Common myeloid progenitor, CD34-positive (primary cell): ENCODE measurements at regions not wholly inside any gene's neighbourhood (a gene's known extent, or its start where the extent isn't known, plus 50 kb on each side); places are given as distances from the start of the nearest gene placed in this dataset.
"Not testable (repeated sequence)": the region's sequence is repeated elsewhere in the genome, so short reads cannot be mapped to it uniquely, and the experiment has no call there.

ENCODE experiments used
- CTCF ChIA-PET: fragments of 350-600 bp; sonication (Branson Sonifier 250); formaldehyde crosslinking; loops from one replicate; lab custom pipeline; 2021; ENCODE audit warnings: antibody characterized with exemption; lab: Charles Lee
- POLR2A ChIA-PET: fragments of 350-600 bp; sonication (Branson Sonifier 250); formaldehyde crosslinking; loops from one replicate; lab custom pipeline; 2021; ENCODE audit warnings: antibody characterized with exemption; lab: Charles Lee
- DNase-seq, 3 donors: peaks; one replicate each; pipeline versions ENCODE4 v3.0.0 to v3.0.0-alpha.2; 2013
- H3K27ac ChIP-seq, 2 experiments: 1 replicate in 1 of 2; 2 replicates in 1 of 2; pipeline ENCODE4 v1.7.0; 2013; ENCODE audit warnings: inconsistent platforms in 2 of 2, low read length in 2 of 2, mild to moderate bottlenecking in 2 of 2, low read depth in 1 of 2, moderate library complexity in 1 of 2; ENCODE audit not compliant: severe bottlenecking in 2 of 2, insufficient read depth in 1 of 2, poor library complexity in 1 of 2
- H3K27me3 ChIP-seq, 5 experiments: replicated peaks in 2 of 5; 1 replicate in 3 of 5; 2 replicates in 2 of 5; pipeline versions ENCODE4 v1.6.1 to v1.7.0; 2013; ENCODE audit warnings: low read length in 4 of 5, mild to moderate bottlenecking in 2 of 5, moderate library complexity in 2 of 5, inconsistent platforms in 1 of 5; ENCODE audit not compliant: insufficient read depth in 5 of 5, control insufficient read depth in 4 of 5
- H3K36me3 ChIP-seq, 4 experiments: 1 replicate in 2 of 4; 2 replicates in 2 of 4; pipeline versions ENCODE4 v1.6.1 to v1.7.0; 2013; ENCODE audit warnings: low read length in 3 of 4, control low read depth in 1 of 4, mild to moderate bottlenecking in 1 of 4; ENCODE audit not compliant: control insufficient read depth in 4 of 4, insufficient read depth in 4 of 4
- H3K4me1 ChIP-seq, 4 experiments: 1 replicate in 3 of 4; 2 replicates in 1 of 4; pipeline versions ENCODE4 v1.6.1 to v1.7.1; 2013; ENCODE audit warnings: low read length in 3 of 4, mild to moderate bottlenecking in 3 of 4, control low read depth in 1 of 4, inconsistent platforms in 1 of 4, moderate library complexity in 1 of 4; ENCODE audit not compliant: control insufficient read depth in 4 of 4, insufficient read depth in 4 of 4; ENCODE audit errors: control extremely low read depth in 1 of 4
- H3K4me3 ChIP-seq, 7 experiments: 1 replicate in 4 of 7; 2 replicates in 3 of 7; pipeline versions ENCODE4 v1.5.1 to v1.7.0; 2013; ENCODE audit warnings: mild to moderate bottlenecking in 7 of 7, low read length in 6 of 7, moderate library complexity in 6 of 7, inconsistent platforms in 2 of 7, low read depth in 2 of 7, control low read depth in 1 of 7; ENCODE audit not compliant: insufficient read depth in 4 of 7, control insufficient read depth in 1 of 7; ENCODE audit errors: extremely low read depth in 1 of 7
- H3K9me3 ChIP-seq, 5 experiments: 1 replicate in 4 of 5; 2 replicates in 1 of 5; pipeline versions ENCODE4 v1.6.1 to v1.7.1; 2013; ENCODE audit warnings: low read length in 4 of 5, mild to moderate bottlenecking in 2 of 5, inconsistent platforms in 1 of 5, low read depth in 1 of 5, moderate library complexity in 1 of 5; ENCODE audit not compliant: control insufficient read depth in 4 of 5, insufficient read depth in 2 of 5; ENCODE audit errors: control extremely low read depth in 1 of 5
- WGBS: methylation state at CpG from one replicate; pipeline ENCODE4 v1.1.5; 2013; ENCODE audit not compliant: insufficient coverage; 5-methylcytosine and 5-hydroxymethylcytosine counted together

DNA sequence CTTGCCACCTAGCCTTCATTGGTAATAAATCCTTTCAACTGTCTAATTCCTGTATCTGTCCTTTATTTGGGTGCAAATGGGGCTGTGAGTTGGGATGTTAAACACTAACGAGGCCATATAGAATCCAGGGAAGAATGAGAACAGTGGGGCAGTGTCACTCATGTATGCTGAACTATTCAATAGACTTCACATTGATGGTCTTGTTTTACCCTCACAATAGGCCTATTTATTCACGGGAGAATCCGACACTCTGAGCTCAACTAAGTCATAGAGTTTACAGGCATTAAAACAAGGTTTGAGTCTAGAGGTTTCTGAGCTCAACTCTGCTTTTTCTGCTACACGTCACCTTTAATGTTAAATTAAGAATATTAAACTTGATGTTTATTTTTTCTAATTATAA lies 421.6 kb downstream of the SOX11 start:
- CTCF ChIA-PET: no interaction called here
- no peaks in the 10 kb centered on the region for H3K36me3 ChIP-seq
- POLR2A ChIA-PET: no interaction called here
- no peaks in the 10 kb centered on the region for H3K9me3 ChIP-seq
- 100% methylated on average over 1 of the region's 4 CpGs for WGBS
- H3K27ac ChIP-seq: no peak overlapping the region
- H3K27me3 ChIP-seq: peaks cover 0 to 1% (median 0%) of the 10 kb centered on the region in 5 experiments
- peaks cover 0 to 11% (median 4%) of the 10 kb centered on the region in 4 experiments for H3K4me1 ChIP-seq
- DNase-seq: no peak
- H3K4me3 ChIP-seq: no peak overlapping the region

DNA sequence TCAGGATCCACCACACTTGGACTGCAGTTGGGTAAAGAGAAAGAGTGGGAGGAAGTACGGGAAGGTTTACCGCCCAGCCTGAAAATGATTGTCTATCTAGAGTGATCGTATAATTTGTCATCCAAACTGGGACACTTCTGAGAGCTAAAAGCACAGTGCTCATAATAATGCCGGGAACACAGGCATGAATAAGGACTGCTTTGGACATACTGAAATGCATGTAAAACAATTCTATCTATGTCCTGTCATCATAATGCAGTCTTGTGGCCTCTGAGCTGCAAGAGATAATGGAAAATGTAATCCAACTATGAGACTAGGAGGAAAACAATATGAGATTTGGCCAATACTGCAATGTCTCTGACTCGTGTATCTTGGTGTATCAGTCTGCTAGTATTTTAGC lies 435.5 kb downstream of the SOX11 start:
- Histone ChIP-seq H3K36me3 (no peaks in the 10 kb centered on the region), H3K9me3 (no peaks in the 10 kb centered on the region), H3K4me1 (no peaks in the 10 kb centered on the region), H3K27ac (no peak overlapping the region), H3K27me3 (no peaks in the 10 kb centered on the region), H3K4me3 (no peak overlapping the region)
- WGBS: 95% methylated on average over 4 of the region's 5 CpGs
- CTCF ChIA-PET: no interaction called here
- POLR2A ChIA-PET: no interaction called here
- DNase-seq: no peak

DNA sequence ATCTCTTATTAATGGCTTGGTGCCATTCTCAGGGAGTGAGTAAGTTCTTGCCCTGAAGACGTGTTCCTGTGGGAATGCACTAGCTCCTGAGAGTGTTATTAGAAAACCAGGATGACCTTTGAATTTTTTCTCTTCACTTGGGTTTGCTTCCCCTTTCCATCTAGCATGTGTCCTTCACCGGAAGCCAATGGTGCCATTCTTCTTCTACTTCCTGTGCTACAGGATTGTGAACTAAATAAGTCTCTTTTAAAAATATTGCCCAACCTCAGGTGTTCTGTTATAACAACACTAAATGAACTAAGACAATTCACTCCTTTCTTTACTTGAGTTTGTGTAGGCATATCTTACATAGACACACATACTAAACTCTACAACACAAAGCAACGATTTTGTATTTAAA lies 447.0 kb downstream of the SOX11 start:
- 100% methylated on average over 1 of the region's 3 CpGs for WGBS
- DNase-seq: no peak
- no peak overlapping the region for H3K27ac ChIP-seq
- peaks cover 0 to 9% (median 0%) of the 10 kb centered on the region in 5 experiments for H3K9me3 ChIP-seq
- H3K27me3 ChIP-seq: no peaks in the 10 kb centered on the region
- H3K4me1 ChIP-seq: no peaks in the 10 kb centered on the region
- no peaks in the 10 kb centered on the region for H3K36me3 ChIP-seq
- no peak overlapping the region for H3K4me3 ChIP-seq
- ChIA-PET CTCF (no interaction called here), POLR2A (no interaction called here)

DNA sequence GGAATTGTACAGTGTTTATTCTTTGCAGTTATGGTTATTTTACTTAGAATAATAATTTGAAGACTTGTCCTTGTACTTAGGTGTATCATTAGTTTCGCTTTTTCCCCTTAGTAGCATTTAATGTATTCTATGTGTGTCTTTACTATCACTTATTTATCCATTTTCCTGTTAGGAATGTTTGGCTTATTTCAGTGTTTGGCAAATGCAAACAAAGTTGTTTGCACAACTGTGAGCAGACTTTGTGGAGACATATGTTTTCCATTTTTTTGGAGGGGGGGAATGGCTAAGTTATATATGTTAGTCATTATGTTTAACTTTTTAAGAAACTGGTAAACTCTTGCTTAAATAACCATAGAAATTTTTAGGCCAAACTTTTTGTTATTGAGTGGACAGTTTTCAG lies 447.7 kb downstream of the SOX11 start:
- ChIA-PET POLR2A (no interaction called here), CTCF (no interaction called here)
- H3K4me1 ChIP-seq: no peaks in the 10 kb centered on the region
- H3K36me3 ChIP-seq: no peaks in the 10 kb centered on the region
- no peak overlapping the region for H3K4me3 ChIP-seq
- no peak overlapping the region for H3K27ac ChIP-seq
- peaks cover 0 to 9% (median 0%) of the 10 kb centered on the region in 5 experiments for H3K9me3 ChIP-seq
- H3K27me3 ChIP-seq: no peaks in the 10 kb centered on the region
- WGBS: no CpG with 5 or more reads among the region's 1 CpG
- no peak for DNase-seq

DNA sequence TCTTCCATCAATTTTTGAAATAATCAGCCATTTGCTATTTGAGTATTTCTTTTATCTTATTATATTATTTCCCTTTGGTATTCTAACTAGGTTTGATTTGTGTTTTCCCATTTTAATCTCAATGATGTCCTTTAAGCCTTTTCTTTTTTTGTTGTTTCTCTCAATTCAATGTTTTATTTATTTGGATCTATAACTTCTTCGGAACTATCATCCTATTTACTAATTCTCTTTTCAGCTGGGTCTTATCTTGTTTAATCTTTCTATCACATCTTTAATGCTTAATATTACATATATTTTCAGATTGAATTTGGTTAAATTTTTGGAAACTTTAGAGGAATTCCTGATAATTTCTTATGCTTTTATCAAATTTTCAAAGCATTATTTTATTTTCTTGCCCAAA lies 448.3 kb downstream of the SOX11 start:
- WGBS: no CpG with 5 or more reads among the region's 1 CpG
- no peak overlapping the region for H3K4me3 ChIP-seq
- no peaks in the 10 kb centered on the region for H3K36me3 ChIP-seq
- no peak overlapping the region for H3K27ac ChIP-seq
- H3K9me3 ChIP-seq: peaks cover 0 to 9% (median 0%) of the 10 kb centered on the region in 5 experiments
- no peak for DNase-seq
- H3K27me3 ChIP-seq: no peaks in the 10 kb centered on the region
- CTCF ChIA-PET: no interaction called here
- POLR2A ChIA-PET: no interaction called here
- no peaks in the 10 kb centered on the region for H3K4me1 ChIP-seq

DNA sequence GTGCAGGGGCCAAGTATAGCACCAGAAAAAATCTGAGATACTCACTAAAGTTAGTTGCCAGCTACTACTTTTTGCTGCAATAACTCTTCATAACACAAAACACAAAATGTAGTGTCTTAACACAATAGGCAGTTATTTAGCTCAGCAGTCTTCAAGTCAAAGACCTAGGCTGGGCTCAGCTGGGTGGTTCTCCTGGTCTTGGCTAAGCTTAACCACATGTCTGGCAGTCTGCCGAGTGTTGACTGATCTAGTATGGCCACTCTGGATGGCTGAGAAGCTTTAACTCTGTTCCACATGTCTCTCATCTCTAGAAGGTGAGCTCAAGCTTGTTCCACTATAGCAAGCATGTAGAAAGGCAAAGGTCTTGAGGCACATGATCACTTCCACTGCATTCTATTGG lies 451.6 kb downstream of the SOX11 start:
- Histone ChIP-seq H3K27me3 (no peaks in the 10 kb centered on the region), H3K27ac (no peak overlapping the region), H3K36me3 (no peaks in the 10 kb centered on the region), H3K9me3 (peaks cover 0 to 9% (median 0%) of the 10 kb centered on the region in 5 experiments), H3K4me1 (no peaks in the 10 kb centered on the region), H3K4me3 (no peak overlapping the region)
- POLR2A ChIA-PET: no interaction called here
- WGBS: 100% methylated on average over 1 of the region's 1 CpG
- CTCF ChIA-PET: no interaction called here
- no peak for DNase-seq

DNA sequence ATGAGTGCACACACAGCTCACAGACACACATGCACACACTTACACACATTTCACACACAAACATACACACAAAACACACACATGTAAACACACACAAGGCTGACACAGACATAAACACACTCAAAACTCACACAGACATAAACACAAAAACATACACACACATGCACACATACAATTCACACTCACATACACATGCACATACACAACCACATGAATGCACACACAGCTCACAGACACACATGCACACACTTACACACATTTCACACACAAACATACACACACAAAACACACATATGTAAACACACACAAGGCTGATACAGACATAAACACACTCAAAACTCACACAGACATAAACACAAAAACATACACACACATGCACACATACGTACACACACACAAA lies 455.0 kb downstream of the SOX11 start:
- H3K27me3 ChIP-seq, POLR2A ChIA-PET, H3K9me3 ChIP-seq, H3K36me3 ChIP-seq, DNase-seq, H3K27ac ChIP-seq, H3K4me3 ChIP-seq, H3K4me1 ChIP-seq, CTCF ChIA-PET: not testable (repeated sequence)
- 100% methylated on average over 1 of the region's 1 CpG for WGBS
